ENCODE measurements at regions not wholly inside any gene's neighbourhood (a gene's known extent, or its start where the extent isn't known, plus 50 kb on each side); places are given as distances from the start of the nearest gene placed in this dataset.

GRCh38 chr7:81331061-81332018 is 412.5 kb upstream of the SEMA3C start:
- DNase-seq (ENCODE audit: extremely low read depth, low read depth): no peak
- TF ChIP-seq CTCF (IDR thresholded peaks at IDR 0.05; ENCODE audit: low read depth, low read length, missing control alignments): no peak
- H3K4me3 ChIP-seq (replicated peaks; ENCODE audit: low read depth, low read length): no peak overlapping the region

- TF ChIP-seq CTCF (IDR thresholded peaks at IDR 0.05; ENCODE audit: low read depth, low read length, missing control alignments): no peak
- DNase-seq (ENCODE audit: extremely low read depth, low read depth): no peak
- H3K4me3 ChIP-seq (replicated peaks; ENCODE audit: low read depth, low read length): no peak overlapping the region
Measured at GRCh38 chr7:81330108-81330507, 411.3 kb upstream of the SEMA3C start.

DNA sequence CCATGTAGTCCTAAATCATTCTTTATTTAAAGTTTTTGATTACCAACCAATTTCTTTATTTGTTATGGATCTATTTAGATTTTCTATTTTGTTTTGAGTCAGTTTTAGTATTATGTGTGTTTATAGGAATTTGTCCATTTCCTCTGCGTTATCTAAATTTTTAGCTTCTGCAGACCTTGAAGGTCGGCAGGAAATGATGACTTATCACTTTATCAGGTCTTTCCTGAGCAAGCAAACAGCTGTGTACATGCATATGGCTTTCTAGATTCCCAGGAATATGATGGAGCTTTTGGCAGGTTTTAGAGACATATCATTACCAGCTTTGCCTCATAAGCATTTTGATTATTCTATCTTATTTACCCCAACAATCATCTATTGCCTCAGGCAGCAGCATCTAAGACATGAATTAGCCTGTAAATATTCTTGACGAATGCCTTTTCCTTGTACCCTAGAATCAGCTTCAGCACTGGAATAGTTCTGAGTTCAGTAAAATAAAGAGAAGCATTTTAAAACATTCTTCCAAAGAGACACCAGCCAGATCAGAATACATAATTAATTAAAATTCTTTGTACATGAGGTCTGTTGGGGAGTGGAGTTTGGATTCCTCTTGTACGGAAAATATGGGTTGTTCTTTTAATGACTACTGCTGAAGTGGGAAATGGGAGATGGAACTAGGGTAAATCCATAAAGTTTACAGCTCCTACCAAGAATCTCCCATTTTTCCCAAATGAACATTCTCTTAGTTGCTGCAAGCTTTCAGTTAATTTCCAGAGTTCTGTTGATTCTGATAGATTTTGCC is 408.8 kb upstream of the SEMA3C start:
- TF ChIP-seq CTCF (IDR thresholded peaks at IDR 0.05; ENCODE audit: low read depth, low read length, missing control alignments): no peak
- no peak overlapping the region for H3K4me3 ChIP-seq (replicated peaks; ENCODE audit: low read depth, low read length)
- no peak for DNase-seq (ENCODE audit: extremely low read depth, low read depth)

DNA sequence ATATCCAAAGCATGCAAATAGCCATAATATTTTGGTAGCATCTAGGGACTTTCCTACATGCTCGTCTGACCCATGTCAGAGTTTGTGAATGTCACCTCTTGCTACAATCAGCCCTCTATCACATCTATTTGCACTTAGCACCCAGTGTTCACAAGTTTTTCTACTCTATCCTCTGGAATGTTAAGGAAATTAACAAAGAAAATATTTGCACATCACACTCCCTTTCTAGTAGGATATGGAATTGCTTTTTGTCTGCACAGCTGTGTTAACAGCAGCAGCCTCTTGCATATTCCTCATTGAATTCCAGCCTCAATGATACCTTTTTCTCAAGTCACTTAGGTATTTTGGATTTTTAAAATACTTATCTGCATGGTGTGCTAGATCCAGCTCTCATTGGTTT is 403.1 kb upstream of the SEMA3C start:
- no peak for TF ChIP-seq CTCF (IDR thresholded peaks at IDR 0.05; ENCODE audit: low read depth, low read length, missing control alignments)
- DNase-seq (ENCODE audit: extremely low read depth, low read depth): no peak
- H3K4me3 ChIP-seq (replicated peaks; ENCODE audit: low read depth, low read length): no peak overlapping the region

DNA sequence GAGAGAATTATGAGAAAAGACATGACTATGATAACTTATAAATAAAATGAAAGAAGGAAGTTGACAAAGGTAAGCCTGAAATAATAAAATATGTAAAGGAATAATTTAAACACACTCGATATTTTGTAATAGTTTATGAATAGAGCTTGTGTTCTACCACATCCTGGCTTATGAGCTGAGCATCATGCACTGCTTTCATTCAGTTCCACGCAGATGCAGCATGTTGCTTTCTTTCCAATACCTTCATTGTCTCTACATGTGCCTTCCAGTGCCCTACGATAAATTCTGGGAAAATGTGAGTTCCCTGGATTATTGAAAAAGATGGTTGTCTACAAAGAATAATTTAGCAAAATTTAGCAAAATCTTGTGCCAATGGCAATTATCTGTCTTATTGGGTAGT is 398.9 kb upstream of the SEMA3C start:
- no peak for DNase-seq (ENCODE audit: extremely low read depth, low read depth)
- H3K4me3 ChIP-seq (replicated peaks; ENCODE audit: low read depth, low read length): no peak overlapping the region
- no peak for TF ChIP-seq CTCF (IDR thresholded peaks at IDR 0.05; ENCODE audit: low read depth, low read length, missing control alignments)

DNA sequence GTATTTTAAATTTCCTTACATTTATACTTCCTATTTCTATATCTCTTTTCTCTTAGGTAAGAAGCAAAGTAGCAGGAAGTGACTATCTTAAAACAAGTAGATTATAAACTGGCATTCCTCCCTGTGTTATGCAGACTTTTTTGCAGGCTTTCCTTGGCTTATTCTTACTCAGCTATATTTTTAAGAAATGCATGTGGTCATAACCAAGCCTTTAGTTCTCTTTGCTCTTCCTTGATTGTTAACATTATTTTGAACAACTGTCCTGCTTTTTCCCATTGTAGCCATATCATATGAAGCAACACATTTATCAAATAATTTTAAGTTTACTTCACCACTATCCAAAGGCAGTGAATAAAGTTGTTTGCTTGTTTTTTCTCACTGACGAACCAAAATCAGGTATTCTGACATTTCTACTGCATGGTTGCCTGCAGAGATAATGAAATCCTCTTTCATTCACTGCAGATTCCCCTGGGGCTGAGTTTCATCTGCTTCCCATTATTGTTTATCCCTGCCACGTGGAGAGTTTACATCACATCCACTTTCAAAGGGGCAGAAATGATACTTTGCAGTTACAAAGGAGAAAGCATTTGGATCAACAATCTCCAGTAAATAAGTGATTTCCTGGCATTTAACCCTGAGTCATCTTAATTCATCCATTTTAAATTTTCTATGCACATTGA is 389.9 kb upstream of the SEMA3C start:
- no peak for TF ChIP-seq CTCF (IDR thresholded peaks at IDR 0.05; ENCODE audit: low read depth, low read length, missing control alignments)
- peak; percentile 66 for DNase-seq (ENCODE audit: extremely low read depth, low read depth)
- no peak overlapping the region for H3K4me3 ChIP-seq (replicated peaks; ENCODE audit: low read depth, low read length)

Measured in HFF-Myc (cell line).